Ishikawa (cell line): ENCODE measurements at regions not wholly inside any gene's neighbourhood (a gene's known extent, or its start where the extent isn't known, plus 50 kb on each side); places are given as distances from the start of the nearest gene placed in this dataset.

Source experiments
- CEBPB ChIP-seq: IDR thresholded peaks from 2 replicates; pipeline ENCODE4 v1.6.1; 2012
- CREB1 ChIP-seq: IDR thresholded peaks from 2 replicates; pipeline ENCODE4 v1.6.1; 2012; ENCODE audit warnings: low read depth
- EGR1 ChIP-seq: IDR thresholded peaks from 2 replicates; pipeline ENCODE4 v1.6.1; 2012
- EP300 ChIP-seq: IDR thresholded peaks from 2 replicates; pipeline ENCODE4 v1.6.1; 2012; ENCODE audit warnings: borderline replicate concordance
- FOXM1 ChIP-seq: IDR thresholded peaks from 2 replicates; pipeline ENCODE4 v1.6.1; 2012; ENCODE audit warnings: low read depth, borderline replicate concordance
- MAX ChIP-seq: IDR thresholded peaks from 2 replicates; pipeline ENCODE4 v1.6.1; 2012
- NFIC ChIP-seq: IDR thresholded peaks from 2 replicates; pipeline ENCODE4 v1.6.1; 2012
- RAD21 ChIP-seq: IDR thresholded peaks from 2 replicates; pipeline ENCODE4 v1.6.1; 2012; ENCODE audit warnings: low read depth
- REST ChIP-seq: IDR thresholded peaks from 2 replicates; pipeline ENCODE4 v1.6.1; 2012; ENCODE audit warnings: low read depth, mild to moderate bottlenecking
- TAF1 ChIP-seq: IDR thresholded peaks from 2 replicates; pipeline ENCODE4 v1.6.1; 2012; ENCODE audit warnings: low read depth, mild to moderate bottlenecking
- TCF12 ChIP-seq: IDR thresholded peaks from 2 replicates; pipeline ENCODE4 v1.6.1; 2012; ENCODE audit warnings: low read depth
- TEAD4 ChIP-seq: IDR thresholded peaks from 2 replicates; pipeline ENCODE4 v1.6.1; 2012
- USF1 ChIP-seq: IDR thresholded peaks from 2 replicates; pipeline ENCODE4 v1.6.1; 2012
- YY1 ChIP-seq: IDR thresholded peaks from 2 replicates; pipeline ENCODE4 v1.6.1; 2012; ENCODE audit warnings: low read depth
- ZBTB7A ChIP-seq: IDR thresholded peaks from 2 replicates; pipeline ENCODE4 v1.6.1; 2012; ENCODE audit warnings: low read depth

- no peak for TF ChIP-seq TEAD4
- no peak for TF ChIP-seq REST
- TF ChIP-seq CREB1: no peak
- no peak for TF ChIP-seq USF1
- TF ChIP-seq EGR1: no peak
- TF ChIP-seq FOXM1: no peak
- no peak for TF ChIP-seq TAF1
- TF ChIP-seq YY1: no peak
- TF ChIP-seq MAX: no peak
- no peak for TF ChIP-seq CEBPB
- no peak for TF ChIP-seq NFIC
- TF ChIP-seq EP300: no peak
- no peak for TF ChIP-seq TCF12
- no peak for TF ChIP-seq ZBTB7A
- TF ChIP-seq RAD21: no peak
Measured at GRCh38 chr5:124477062-124477461, 269.4 kb downstream of the ZNF608 start.

- TF ChIP-seq YY1 (no peak), EGR1 (no peak), NFIC (no peak)
Measured at GRCh38 chr5:124474528-124475215, 271.8 kb downstream of the ZNF608 start.

- no peak for TF ChIP-seq ZBTB7A
- no peak for TF ChIP-seq CREB1
- no peak for TF ChIP-seq EGR1
- no peak for TF ChIP-seq USF1
- TF ChIP-seq MAX: no peak
- no peak for TF ChIP-seq CEBPB
- TF ChIP-seq NFIC: no peak
- no peak for TF ChIP-seq TAF1
- no peak for TF ChIP-seq RAD21
- TF ChIP-seq TEAD4: no peak
- no peak for TF ChIP-seq REST
- TF ChIP-seq EP300: no peak
Measured at GRCh38 chr5:124468671-124469411, 277.6 kb downstream of the ZNF608 start.

- TF ChIP-seq ZBTB7A (no peak), EGR1 (no peak), FOXM1 (no peak), TEAD4 (no peak), TAF1 (no peak), REST (no peak), CREB1 (no peak), USF1 (no peak), TCF12 (no peak), NFIC (no peak)
Measured at GRCh38 chr5:124467745-124468144, 278.7 kb downstream of the ZNF608 start.
